HT1080 (cell line): ENCODE measurements at regions not wholly inside any gene's neighbourhood (a gene's known extent, or its start where the extent isn't known, plus 50 kb on each side); places are given as distances from the start of the nearest gene placed in this dataset.

Experiments used
- DNase-seq: peaks from one replicate; pipeline ENCODE4 v3.0.0-alpha.2; 2015; ENCODE audit warnings: low read depth

DNA sequence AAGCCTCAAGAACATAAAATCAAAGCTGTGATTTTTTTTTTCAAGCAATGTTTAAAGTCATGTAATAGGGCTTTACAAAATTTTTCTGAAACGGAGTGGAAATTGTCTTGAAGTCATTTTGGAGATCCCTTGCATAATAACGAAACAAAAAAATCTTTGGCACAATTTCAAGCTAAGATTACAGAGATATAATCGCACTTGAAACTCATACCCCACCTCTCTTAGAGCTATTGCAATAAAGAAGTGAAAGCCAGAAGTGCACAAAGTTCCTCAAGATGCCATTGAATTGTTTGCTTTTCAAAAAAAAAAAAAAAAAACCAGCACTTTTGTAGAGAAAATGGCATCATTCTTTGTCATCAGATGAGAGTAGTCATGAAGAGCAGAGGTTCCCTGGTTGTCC, 152.3 kb downstream of the PAX3 start:
- DNase-seq: no peak

DNA sequence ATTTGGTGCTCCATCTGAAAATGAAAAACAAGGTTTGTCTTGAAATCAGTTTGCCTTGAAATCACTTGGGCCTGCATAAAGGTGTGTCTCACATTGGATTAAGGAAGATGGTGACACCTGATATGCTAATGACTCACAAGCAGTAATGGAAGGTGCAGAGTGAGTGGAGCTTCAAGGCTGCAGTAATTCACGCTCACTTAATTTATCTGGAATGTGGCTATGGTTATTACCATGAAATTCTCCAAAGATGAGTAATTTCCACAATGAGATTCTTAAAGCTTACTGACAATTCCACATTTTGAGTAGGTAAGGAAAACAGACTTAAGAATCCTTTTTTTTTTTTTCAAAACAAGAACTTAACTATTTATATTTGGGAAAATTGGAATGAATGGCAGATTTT, 156.8 kb downstream of the PAX3 start:
- DNase-seq: peak; percentile 92

DNA sequence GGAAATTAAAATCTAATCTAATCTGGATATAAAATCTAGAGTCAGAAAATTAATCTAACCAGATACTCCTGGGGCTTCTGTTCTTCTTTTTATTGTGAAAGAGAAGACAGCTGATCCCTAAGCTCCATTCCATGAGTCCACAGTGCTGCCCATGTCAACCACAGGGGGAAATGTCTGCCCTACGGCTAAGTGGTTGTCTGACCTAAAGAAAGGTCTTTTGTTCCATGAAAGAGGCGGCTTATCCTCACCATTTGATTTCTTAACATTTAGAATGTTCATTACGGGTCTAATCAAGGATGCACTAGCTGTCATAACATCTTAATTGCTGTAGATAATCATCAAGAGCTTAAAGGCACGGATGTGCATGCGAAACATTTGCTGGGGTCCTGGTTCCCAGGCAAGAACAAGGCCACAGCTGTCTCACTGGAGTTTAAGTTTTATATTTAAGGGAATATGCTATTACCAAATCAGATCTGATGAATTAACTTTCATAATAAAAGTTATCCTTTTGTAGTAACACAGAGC, 162.6 kb downstream of the PAX3 start:
- no peak for DNase-seq

DNA sequence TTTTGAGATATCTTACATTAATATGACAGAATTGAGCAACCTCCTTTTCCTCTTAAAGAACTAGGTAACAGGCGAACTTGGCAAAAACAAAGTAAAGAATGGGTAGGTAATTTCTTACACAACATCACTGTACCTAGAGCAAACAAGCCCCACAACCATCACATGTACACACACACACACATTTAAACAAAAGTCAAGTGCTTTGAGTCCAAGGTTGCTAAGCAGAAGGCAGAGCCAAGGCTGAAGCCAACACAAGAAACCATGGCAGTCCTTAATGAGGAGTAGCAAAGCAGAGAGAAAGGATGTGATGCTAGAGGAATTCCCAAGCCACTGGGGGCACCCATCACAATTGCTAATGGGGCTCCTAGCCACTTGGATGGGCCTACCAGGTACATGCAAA, 164.1 kb downstream of the PAX3 start:
- no peak for DNase-seq

DNA sequence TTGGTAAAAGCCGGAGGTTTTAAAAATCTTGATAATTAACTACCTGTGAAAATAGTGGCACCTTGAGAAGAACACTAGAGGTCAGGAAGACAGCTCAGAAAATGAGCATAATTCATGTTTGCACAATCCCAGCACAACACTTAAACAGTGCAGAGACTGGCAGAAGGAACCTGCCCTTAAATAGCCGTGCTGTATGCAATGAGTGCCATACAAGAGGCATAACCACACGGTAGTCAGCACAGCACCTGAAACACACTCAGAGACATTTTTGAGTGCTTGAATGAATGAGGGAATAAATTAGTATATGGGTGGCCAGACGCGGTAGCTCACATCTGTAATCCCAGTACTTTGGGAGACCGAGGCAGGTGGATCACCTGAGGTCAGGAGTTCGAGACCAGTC, 164.9 kb downstream of the PAX3 start:
- DNase-seq: no peak

DNA sequence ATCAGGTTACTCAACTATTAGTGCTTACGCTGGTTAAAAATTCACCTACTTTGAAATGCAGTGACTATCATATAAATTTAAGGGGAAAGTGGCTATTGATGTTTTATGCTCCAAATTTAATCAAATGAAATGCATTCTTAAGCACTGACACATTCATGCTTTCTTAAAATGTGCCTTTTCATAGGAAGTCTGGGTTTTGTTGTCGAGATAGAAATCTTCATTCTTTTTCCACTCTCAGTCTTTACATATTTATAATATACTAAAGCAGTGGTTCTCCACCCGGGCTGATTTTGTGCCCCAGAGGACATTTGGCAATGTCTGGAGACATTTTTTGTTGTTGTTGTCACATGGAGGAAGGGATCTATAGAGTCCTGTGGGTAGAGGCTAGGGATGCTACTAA, 167.9 kb downstream of the PAX3 start:
- no peak for DNase-seq

DNA sequence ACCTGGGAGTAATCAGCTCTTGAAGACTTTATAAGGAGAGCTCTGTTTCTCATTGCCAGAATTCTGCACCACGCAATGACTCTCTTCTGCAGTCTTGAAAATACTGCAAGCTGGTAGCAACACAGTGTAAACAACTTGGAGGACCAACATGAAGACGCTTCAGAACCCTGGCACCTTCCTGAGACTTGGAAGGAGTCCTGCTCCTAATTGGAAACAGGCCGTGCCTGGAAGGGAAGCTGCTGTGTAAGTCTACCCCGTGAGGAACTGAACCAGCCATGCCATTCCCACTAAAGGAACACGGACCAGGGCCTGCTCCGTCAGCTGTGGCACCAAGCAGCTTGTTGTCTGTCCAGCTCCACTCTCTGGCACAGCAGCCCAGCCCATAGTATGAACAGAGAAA, 171.1 kb downstream of the PAX3 start:
- no peak for DNase-seq

DNA sequence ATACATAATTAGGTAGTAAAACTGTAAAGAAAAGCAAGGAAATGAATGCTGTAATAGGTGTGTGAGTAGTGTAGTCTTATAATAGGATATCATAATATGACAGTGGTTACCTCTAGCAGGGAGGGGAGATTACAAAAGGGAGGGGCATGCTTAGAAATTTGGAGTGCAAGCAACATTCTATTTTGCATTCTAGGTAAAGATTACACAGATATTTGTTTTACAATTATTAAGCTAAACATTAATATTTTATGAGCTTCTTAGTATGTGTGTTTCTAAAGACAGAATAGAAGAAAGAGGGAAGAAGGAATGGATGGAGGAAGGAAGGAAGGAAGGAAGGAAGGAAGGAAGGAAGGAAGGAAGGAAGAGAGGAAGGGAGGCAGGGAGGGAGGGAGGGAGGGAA, 177.9 kb downstream of the PAX3 start:
- no peak for DNase-seq

DNA sequence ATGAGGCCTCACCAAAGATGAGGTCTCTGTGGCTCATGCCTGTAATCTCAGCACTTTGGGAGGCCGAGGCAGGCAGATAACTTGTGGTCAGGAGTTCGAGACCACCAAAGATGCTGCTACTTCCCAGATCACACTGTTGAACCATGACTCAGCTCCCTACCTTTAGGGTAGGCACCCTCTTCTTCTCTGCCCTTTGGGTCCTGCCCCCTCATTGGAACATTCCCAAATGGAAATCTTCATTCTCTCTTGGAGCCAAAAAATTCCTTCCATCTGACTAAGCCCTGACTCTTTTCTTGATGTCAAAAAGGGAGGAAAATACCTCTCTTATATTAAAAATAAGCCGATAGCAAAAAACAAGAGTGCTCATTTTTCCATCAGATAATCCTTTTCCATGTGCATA, 183.5 kb downstream of the PAX3 start:
- peak; percentile 62 for DNase-seq

DNA sequence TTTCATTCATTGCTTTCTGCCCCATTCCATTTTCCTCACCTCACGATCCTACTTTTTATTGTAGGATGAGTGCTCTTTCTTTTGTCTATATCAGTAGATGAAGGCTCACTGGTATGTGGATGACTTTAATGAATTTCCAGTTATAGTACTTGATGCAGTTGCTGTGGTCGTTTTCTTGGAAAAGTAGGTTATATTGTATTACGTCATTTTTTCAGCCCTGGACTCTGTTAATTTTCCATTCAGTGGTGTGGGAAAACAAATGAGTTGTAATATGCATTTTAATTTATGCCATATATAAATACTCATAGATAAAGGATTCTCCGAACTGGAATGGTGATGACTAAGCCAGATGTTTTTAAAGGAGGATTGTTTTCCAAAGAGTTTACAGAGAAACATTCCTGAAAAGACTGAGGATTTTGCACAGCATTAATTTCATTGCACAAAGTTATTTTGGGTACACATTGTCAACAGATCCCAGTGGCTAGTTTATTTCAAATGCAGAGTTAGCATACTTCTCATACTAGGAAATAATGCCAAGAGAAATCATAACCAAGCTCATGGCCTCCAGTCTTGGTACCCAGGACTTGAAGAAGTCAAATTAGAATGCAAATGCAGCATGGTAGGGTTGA, 189.7 kb downstream of the PAX3 start:
- DNase-seq: no peak

DNA sequence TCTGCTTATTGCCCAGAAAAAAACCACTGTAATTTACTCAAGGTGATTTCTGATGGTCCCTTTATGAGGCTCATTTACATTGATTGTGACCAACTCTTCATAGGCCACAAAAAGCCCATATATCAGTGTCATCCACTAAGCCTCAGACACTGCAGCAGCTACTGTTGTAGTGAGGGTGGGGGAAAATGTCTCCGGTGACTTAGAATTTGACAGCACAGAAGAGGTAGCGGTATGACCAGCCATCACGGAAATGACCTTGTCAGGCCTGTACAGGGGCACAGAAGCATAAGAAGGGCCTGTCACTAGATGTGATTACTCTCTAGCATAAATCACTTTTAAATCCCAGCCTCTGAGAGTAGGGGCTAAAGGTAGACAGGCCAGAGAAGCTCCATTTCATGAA, 190.3 kb downstream of the PAX3 start:
- DNase-seq: no peak

DNA sequence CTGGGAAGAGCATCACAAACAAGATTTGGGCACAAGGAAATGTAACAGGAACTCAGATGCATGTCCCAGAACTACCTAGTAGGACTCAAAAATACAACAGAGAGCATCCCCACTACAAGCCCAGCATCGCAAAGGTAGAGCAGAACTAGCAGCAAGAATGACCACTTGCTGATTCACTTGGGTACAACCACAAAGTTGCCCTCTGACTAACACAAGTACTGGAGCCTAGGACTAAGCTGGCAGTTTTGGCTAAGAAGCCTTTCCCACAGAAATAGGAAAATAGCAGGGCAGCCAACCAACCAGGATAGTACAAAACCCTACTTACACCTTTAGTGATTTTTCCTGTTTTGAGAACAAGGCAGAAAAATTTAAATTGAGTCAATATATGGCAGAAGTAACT, 193.8 kb downstream of the PAX3 start:
- DNase-seq: peak; percentile 83

DNA sequence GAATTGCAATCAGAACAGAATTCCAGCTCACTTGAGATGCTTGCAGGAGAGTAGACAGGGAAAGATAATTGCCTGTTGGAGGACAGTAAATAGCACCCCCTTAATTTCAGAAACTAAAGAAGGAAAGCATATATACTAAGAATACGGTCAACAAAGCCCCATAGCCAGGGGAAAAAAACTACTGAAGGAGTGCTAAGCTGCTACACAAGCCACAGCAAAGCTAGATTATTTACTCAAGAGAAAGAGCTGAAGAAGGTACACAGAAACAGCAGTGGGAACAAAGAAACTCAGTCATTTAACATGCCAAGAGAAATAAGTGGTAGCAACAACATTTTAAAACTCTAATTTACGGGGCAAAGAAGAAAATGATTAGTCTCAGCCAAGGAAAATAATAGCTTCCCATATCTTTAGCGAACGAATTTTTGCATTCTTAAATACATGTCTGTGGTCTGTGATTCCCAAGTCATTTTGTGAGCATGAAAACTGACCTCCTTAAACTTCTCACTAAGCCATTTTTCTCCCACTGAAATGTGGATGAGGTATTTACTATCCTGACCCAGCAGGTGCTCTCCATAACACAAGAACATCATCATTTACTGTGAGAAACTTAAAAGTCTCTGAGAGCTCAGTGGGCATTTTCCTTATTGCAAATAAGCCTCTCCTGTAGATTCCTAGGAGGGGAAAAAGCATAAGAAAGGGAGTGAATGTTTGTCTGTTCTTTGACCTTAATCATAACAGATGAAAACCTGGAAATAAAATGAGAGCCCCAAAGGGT, 196.0 kb downstream of the PAX3 start:
- DNase-seq: no peak

DNA sequence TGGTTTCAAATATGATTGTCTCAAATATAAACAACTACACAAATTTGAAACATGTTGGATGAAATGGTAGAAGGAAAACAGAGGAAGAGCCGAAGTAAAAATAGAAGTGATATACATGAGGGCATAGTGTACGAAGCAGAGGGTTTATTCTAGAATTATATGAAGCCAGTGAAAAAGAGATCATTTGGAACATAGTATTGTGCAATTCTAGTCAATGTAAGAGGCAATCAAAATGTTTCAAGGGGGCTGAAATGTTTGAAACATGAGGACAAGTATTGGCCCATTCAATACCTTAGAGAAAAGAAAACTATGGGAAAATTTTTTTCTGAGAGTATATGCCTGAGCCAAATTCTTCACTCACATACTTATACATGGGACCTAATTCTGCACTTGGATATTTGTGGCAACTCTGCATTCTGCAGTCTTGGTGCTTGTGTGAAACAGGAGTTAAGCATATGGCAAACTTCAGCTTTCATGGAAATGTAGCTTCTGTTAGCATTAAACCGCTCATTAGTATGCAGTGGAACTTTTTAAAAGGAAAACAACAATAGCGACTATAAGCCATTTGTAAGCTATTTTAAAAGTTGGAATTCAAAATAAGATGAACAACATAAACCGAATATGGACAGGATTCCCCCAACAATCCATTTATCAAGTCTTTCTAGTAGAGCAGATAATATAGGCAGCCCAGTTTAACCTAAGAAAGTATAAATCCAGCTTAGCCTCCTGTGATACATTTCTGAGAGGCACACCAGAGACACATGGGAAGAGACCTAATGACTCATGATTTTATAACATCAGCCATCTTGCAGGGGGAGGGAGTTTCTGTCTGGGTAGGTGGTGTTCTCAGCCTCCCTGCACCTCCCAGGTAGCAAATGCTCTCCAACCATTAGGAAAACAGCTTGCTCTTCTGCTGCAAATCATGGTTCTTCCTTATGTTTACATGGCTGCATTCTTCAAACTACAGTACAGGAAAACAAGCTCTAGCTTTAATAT, 197.8 kb downstream of the PAX3 start:
- DNase-seq: peak; percentile 28

DNA sequence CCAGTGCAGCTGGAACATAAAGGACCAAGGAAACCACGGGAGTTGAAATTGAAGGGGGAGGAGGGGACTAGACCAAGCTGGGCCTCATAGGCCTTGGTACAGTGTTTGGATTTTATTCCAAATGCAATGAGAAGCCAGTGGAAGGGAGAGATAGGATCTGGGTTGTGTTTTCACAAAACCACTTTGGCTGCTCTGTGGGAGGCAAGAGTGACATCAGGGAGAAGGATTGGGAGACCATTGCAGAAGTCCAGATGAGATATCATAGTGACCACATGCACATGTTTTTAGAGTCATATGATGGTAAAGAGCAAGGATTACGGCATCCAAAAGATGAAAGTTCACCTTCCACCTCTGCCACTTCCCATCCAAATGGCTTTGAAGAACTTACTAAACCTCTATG, 210.2 kb downstream of the PAX3 start:
- no peak for DNase-seq

DNA sequence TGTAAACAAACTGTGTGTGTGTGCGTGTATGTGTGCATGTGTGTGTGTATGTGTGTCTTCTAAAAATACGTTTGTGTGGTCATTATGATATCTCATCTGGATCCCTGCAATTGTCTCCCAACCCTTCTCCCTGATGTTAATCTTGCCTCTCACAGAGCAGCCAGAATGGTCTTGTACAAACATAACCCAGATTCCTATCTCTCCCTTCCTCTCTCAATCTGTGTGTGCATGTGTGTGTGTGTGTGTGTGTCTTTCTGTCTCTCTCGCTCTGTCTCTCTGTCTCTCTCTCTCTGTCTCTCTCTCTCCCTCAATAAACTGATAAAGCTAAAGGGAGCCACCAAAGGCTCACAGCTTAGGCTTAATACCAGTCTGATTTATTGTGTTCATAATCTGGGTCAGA, 210.8 kb downstream of the PAX3 start:
- no peak for DNase-seq

DNA sequence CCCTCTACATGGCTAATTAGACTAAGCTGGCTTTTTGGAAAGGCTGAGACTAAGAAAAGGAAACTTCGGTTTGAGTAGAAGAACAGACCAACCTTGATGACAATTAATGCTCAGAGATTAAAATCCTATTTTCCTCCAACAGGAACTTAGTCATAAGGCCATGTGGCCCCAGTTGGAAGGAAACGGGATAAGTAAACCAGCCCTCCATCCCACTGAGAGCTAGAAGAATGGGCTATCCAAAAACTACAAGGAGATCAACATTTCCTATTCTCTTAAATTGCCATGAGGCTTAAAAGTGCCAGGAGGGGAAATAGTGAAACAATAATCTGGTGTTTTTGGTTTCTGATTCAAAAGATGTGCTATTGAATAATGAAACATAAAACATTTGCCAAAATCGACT, 216.6 kb downstream of the PAX3 start:
- DNase-seq: no peak

DNA sequence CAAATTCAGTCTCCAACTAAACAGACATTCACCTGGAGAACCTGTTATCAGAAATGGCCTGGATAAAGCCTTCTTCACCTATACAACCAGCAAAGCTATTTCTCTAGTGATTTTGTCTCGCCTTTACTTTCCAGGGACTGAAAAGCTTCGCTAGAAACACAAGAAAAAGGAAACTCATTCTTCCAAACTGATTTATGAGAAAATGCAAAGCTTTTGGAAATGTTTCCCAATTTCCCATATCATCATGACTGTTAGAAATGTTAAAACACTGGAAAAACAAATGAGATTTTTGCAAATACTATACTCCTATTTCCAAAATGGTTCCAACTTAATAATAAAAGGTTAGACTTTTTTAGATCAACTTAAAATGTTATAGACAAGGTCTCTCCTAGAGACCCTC, 218.7 kb downstream of the PAX3 start:
- no peak for DNase-seq

DNA sequence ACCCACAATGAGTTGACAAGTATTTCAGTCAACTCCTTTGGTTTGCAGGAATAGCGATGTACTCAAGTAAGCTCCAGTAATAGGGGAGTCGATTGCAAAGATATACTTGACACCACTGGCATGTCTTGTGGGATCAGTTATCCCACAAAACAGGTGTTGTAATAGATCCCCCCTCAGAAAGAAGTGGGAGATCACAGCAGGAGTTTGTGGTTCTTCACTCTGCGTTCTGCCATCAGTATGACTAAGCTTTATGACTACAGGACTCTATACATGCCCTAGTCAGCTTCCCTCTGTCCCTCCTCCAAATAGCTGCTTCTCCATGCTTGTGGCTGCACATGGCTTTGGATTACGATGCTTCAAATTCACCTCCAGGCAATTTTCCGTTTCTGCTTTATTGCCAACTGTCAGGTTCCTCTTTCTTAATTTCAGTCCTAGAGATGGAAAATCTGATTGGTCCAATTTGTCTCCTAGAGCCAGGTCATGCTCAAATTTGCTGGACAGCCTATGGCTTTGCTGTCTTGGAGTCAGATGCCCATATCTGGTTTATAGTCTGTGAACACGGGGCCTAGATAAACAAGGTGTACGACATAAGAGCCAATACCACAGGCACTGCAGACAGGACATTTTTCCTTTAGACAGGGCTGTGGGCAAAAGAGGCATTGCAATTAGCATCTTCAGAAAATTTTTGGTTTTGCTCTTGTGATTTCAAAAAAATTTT, 221.7 kb downstream of the PAX3 start:
- DNase-seq: peak; percentile 90

DNA sequence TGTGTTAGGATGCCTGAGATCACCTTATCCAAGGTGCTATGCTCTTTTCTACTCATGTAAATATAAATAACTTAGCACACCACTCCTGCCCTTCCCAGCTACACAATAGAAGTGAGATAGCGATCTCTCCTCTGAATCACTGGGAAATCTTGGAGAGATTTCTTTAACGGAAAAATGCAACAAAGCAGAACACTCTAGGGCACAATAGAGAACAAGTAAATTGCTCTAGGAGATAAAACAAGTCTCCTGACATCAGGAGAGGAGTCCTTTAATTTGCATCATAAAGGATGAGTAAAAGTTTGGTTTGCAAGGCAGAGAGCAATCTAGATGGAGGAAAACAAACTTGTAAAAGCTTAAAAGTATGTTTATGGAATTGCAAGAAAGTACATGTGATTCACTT, 224.1 kb downstream of the PAX3 start:
- DNase-seq: no peak

DNA sequence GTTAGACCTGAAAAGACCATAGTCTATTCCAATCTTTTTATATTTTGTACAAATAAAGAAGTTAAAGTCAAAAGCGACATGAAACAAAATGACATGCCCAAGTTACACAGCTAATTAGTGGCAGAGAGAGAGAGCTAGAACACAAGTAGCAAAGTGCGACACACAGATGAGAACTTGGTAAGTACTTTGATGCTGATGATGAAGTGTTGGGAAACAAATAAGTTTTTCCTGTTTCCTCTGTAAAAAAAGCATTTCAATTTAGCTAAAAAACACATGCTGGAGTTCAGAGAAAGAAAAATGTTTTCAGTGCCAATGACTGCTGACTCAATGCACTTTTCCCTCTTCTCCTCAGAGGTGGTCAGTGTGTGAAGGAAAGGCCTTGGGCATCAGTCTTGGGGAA, 226.9 kb downstream of the PAX3 start:
- no peak for DNase-seq
